Neural cell (in vitro differentiated cells): ENCODE measurements at regions not wholly inside any gene's neighbourhood (a gene's known extent, or its start where the extent isn't known, plus 50 kb on each side); places are given as distances from the start of the nearest gene placed in this dataset.

Experiments
- CTCF ChIP-seq: fragments of 450-650 bp; IDR thresholded peaks from 2 replicates; pipeline ENCODE4 v1.5.1; 2014; ENCODE audit warnings: antibody characterized with exemption, mild to moderate bottlenecking, moderate library complexity; ENCODE audit not compliant: poor library complexity, severe bottlenecking
- EP300 ChIP-seq: fragments of 450-650 bp; conservative IDR thresholded peaks from 2 replicates; pipeline ENCODE4 v1.6.1; 2014; ENCODE audit warnings: antibody characterized with exemption, mild to moderate bottlenecking, moderate library complexity; ENCODE audit not compliant: poor library complexity, severe bottlenecking
- EZH2 ChIP-seq: fragments of 200-600, 300-800 bp; shearing (Covaris generic), sonication (generic); IDR thresholded peaks from 2 replicates; pipeline ENCODE4 v1.6.1; 2014; ENCODE audit warnings: antibody characterized with exemption, low read length, borderline replicate concordance, mild to moderate bottlenecking; ENCODE audit not compliant: insufficient read depth, poor library complexity, severe bottlenecking
- MXI1 ChIP-seq: fragments of 450-650 bp; conservative IDR thresholded peaks from 2 replicates; pipeline ENCODE4 v1.6.1; 2014; ENCODE audit warnings: antibody characterized with exemption, mild to moderate bottlenecking; ENCODE audit not compliant: poor library complexity, severe bottlenecking
- POLR2AphosphoS5 ChIP-seq: IDR thresholded peaks from 2 replicates; pipeline ENCODE4 v1.6.1; 2012
- RAD21 ChIP-seq: fragments of 450-650 bp; conservative IDR thresholded peaks from 2 replicates; pipeline ENCODE4 v1.6.1; 2014; ENCODE audit warnings: antibody characterized with exemption, mild to moderate bottlenecking, moderate library complexity
- REST ChIP-seq: IDR thresholded peaks from 2 replicates; pipeline ENCODE4 v1.6.1; 2012; ENCODE audit warnings: borderline replicate concordance
- SMC3 ChIP-seq: fragments of 450-650 bp; conservative IDR thresholded peaks from 2 replicates; pipeline ENCODE4 v1.6.1; 2014; ENCODE audit warnings: antibody characterized with exemption, mild to moderate bottlenecking, moderate library complexity; ENCODE audit not compliant: poor library complexity
- TAF1 ChIP-seq: IDR thresholded peaks from 2 replicates; pipeline ENCODE4 v1.6.1; 2012; ENCODE audit warnings: low read depth

GRCh38 chr4:20028645-20029044, 223.1 kb upstream of the SLIT2 start:
- no peak for TF ChIP-seq EZH2
- TF ChIP-seq POLR2AphosphoS5, result no peak
- no peak for TF ChIP-seq CTCF
- TF ChIP-seq REST, result no peak
- no peak for TF ChIP-seq SMC3
- TF ChIP-seq RAD21, result no peak
- no peak for TF ChIP-seq EP300
- no peak for TF ChIP-seq TAF1
- no peak for TF ChIP-seq MXI1
